HG03097 (cell line): ENCODE measurements at regions not wholly inside any gene's neighbourhood (a gene's known extent, or its start where the extent isn't known, plus 50 kb on each side); places are given as distances from the start of the nearest gene placed in this dataset.
"Not testable (repeated sequence)": the region's sequence is repeated elsewhere in the genome, so short reads cannot be mapped to it uniquely, and the experiment has no call there.

Experiments used
- ATAC-seq: cut with Tn5 transposase; IDR thresholded peaks from one replicate; pipeline ENCODE4 v1.9.1; 2021; ENCODE audit not compliant: unreplicated experiment, low FRiP score

DNA sequence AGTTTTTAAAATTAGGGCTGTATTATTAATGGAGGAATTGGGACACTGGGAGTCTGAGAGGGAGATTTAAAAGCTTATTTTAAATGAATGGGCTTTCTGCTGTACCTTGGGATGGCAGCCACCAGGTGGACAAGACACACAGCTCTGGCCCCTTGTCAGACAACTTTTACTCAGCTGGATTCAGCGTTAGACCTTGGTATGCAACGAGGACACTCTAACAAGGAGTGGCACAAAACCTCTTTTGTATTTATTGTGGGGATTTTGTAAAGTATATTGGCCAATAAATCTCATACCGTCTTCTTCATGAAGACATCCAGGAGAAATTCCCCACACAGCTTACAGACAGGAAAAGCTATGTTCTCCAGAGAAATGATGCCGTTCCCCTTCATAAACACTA is 105.7 kb downstream of the LCA5 start:
- no peak for ATAC-seq

GRCh38 chr6:79430913-79431536 is 106.2 kb downstream of the LCA5 start:
- ATAC-seq, result no peak

DNA sequence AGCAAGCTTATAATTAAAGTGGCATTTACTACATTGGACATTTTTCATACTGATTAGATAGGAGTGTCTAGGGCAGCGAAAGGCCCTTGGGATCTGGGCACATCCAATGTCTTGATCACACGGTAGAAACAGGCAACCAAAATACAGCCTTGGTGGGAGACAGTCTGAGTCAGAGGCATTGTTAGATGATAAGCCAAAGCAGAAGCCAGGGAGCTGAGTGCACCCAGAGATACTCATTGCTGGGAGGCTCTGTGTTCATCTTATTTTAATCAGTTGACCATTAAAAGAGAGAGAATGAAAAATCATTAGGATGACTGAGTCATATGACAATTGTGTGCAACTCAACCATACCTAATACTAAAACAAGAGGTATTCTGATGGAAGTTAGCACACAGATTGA is 109.5 kb downstream of the LCA5 start:
- no peak for ATAC-seq

DNA sequence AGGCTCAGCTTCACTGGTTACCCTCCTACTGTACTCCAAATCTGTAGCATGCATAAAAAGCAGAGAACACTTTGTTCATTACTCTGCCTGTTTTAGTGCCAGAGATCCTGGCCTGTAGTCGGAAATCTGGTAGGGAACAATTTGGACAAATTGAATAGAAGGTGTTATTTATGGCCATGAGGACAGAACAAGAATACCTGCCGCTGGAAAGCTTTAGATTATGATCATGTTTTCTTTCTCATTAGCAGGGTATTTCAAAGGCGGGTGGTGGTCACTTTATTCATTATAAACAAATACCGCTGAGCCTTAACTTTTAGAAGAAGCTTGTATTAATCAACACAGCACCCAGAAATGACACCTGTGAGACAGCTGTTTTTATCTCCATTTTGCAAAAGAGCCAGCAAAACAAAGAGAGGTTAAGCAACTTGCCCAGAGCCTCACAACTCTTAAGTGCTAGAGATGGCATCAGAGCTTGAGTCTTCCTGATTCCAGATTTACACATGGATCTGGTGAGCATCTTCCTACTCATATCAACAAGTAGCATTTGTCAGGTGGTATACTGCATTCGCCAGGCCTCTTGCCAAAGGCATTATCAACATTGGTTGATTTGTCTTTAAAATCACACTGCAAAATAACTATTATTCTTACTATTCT is 110.5 kb downstream of the LCA5 start:
- no peak for ATAC-seq

DNA sequence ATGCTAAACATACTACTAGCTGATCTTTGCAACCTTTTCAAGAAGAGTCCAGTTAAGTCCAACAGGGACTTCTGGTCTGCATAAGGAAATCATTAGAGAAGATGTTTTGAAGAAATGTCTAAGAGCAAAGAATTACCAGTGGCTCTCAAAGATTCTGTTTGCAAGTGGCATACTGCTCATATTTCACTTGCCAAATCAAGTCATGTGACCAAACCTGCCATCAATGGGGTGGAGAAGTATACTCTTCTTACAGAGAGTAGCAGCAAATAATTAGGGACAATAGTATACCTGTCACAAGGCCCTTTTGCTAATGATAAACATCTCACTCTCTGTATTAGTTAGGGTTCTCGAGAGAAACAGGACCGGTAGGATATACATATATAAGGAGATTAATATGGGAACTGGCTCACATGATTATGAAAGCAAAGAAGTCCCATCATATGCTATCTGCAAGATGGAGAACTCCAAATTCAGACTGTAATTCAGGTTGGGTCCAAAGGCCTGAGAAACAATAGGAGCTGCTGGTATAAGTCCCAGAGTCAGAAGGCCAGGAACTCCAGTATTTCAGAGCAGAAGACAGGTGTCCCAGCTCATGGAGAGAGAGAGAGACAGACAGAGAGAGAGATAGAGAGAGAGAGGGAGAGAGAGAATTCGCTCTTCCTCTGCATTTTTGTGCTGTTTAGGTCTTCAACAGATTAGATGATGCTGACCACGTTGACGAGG is 111.5 kb downstream of the LCA5 start:
- no peak for ATAC-seq

- ATAC-seq, result no peak
Measured at GRCh38 chr6:79423216-79423615, 114.0 kb downstream of the LCA5 start.

GRCh38 chr6:79422666-79423065 is 114.6 kb downstream of the LCA5 start:
- no peak for ATAC-seq

GRCh38 chr6:79421707-79422484 is 115.3 kb downstream of the LCA5 start:
- ATAC-seq, result no peak

DNA sequence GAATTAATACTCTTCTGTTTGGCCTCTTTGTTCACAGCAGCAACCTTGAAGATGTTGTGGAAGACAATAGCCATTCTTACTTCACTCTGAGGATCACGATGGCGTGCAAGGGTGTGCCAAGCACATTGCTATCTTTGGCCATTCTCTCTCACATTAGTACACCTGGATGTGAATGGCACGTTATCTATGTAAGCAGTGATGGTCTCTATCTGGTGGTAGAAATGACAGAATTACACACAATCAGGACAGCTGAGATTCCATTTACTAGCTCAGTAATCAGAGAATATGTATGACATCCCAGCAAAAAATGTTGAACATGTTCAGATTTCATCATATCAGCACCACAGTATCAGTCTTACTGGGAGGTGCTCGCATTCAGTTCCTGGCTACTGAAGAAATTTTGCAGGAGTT is 116.2 kb downstream of the LCA5 start:
- no peak for ATAC-seq

DNA sequence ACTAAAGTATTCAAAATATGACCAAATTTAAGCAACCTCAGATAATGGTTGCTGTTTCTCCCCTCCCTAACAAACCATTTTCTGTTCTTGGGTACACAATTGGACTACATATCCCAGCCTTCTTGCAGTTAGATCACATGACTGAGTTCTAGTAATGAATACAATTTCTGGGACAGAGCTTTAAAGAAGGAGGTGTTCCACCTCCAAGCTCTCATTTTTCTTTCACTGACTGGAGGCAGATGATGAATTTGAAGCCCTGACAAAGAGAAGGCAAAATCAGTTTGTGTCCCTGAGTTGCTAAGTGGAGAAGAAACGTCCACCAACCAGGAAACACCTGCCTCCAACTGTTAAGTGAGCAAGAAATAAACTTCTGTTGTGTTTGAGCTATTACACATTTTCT is 117.2 kb downstream of the LCA5 start:
- no peak for ATAC-seq

DNA sequence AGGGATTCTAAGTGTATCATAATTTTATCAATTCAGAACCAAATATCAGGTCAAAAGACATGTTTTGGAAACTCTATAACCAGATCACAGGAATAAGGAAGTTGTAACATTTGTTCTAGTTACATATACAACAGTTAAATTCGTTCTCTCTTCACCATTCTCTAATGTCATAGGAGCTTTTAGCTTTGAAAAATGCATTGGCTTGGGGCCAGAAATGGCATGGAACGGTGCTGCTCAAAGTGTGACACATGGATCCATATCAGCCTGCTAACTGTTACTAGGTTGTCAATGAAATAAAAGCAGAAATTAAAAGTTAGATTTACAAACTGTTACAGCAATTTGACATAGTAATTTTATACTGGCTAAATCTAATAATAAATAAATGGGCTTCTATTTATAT is 120.3 kb downstream of the LCA5 start:
- no peak for ATAC-seq

GRCh38 chr6:79413562-79414002 is 123.6 kb downstream of the LCA5 start:
- no peak for ATAC-seq

DNA sequence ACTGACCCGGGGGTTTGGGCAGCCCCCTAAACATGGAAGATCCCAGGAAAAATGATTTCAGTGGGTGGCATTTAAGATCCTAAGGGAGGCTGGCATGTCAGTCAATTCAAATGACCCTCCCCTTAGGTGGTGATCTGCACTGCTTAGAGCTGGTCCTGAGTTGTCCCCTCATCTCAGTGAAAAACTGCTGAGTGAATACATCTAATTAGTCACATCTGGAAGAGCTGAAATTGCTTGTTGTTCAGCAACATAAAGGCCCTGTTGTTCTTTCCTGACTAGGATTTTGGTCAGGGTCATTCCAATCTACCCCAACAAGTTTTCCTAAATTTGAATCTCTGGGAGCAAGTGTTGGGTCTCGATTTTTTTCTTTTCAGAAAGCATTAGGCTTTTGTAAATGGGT is 126.4 kb downstream of the LCA5 start:
- no peak for ATAC-seq

- no peak for ATAC-seq
Measured at GRCh38 chr6:79408256-79408974, 128.8 kb downstream of the LCA5 start.

- ATAC-seq, result no peak
Measured at GRCh38 chr6:79404677-79405076, 132.6 kb downstream of the LCA5 start.

DNA sequence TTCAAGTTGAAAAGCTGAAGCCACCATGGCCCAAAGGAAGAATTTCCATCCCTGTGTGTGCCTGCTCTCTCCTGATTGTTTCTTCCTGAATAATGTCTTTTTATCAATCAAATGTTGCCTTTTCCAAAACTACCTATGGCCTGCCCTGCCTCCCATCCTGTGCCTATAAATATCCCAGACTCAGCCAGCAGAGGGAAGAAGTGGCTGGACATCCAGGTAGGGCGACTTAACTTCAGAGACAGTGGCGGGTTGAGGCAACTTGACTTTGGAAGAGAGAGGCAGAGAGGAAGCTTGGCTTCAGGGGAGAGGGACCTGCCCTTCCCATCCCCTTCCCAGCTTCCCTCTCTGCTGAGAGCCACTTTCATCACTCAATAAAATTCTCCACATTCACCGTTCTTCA is 133.0 kb downstream of the LCA5 start:
- no peak for ATAC-seq

DNA sequence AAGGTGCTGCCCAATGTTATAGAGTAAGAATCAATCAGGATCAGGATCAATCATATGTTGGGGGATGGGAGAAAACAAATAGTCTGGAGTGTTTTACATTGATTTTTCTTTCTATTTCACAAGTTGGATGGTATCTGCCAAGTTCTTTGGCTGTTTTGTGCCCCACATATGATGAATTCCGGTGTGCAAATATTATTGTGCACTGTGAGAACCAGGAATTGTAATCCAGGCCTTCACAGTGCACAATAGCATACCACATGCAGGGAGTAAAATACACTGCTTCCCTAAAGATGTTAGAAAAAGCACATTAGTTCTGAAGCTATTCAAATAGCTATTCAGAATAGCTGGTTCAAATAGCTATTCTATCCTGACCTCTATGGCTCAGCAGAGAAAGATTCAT is 133.7 kb downstream of the LCA5 start:
- no peak for ATAC-seq

- ATAC-seq, result no peak
Measured at GRCh38 chr6:79403086-79403485, 134.1 kb downstream of the LCA5 start.

- ATAC-seq, result no peak
Measured at GRCh38 chr6:79399499-79399898, 137.7 kb downstream of the LCA5 start.

GRCh38 chr6:79398617-79399016 is 138.6 kb downstream of the LCA5 start:
- ATAC-seq, result not testable (repeated sequence)

DNA sequence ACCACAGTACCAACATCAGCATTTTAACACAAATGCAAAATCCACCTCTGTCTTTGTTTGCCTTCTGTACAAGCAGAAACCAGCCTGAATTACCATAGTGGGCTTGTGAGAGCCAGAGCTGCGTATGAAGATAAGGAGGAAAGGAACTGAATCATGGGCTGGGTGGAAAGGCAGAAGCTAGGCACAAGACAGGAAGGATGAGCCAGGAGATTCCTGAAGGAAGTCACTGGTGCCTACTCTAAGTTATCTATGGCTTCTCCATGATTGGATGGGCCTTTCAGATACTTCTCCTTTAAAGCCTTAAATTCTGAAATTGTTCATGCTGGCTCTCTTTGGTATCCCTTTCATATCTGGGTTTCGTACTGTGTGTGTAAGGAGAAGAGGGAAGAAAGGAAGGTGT is 140.6 kb downstream of the LCA5 start:
- no peak for ATAC-seq
